ENCODE measurements at regions not wholly inside any gene's neighbourhood (a gene's known extent, or its start where the extent isn't known, plus 50 kb on each side); places are given as distances from the start of the nearest gene placed in this dataset.

DNA sequence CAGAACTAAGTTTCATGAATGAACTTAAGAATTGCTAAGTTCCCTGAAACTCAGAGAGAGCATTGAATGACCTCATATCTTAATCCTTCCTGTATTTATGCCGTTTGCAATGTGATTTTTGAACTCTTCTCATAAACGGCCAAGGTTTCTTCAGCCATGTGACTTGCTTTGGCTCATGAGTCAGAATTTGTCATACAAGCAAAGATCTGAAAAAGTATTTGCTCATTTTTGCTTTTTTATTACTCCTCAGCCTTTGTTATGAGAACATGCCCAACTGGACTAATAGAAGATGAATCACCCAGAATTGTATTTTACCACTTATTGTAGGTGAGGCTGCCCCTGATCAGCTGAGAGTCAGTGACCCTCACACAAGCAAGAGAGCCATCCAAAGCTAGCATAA lies 693.8 kb downstream of the BCL11B start:
- in situ Hi-C loops (cut with HindIII; ENCODE audit: low sequenced_read_pairs), result no loop called here
- H3K4me3 ChIP-seq (ENCODE audit: low read depth, low read length), result no peak overlapping the region
- TF ChIP-seq CTCF (IDR thresholded peaks at IDR 0.05; ENCODE audit: low read depth, low read length, missing control alignments), result no peak
- no peak for DNase-seq (ENCODE audit: low read depth)

- DNase-seq (ENCODE audit: low read depth), result no peak
- no peak overlapping the region for H3K4me3 ChIP-seq (ENCODE audit: low read depth, low read length)
- TF ChIP-seq CTCF (IDR thresholded peaks at IDR 0.05; ENCODE audit: low read depth, low read length, missing control alignments), result no peak
- in situ Hi-C loops (cut with HindIII; ENCODE audit: low sequenced_read_pairs), result no loop called here
Observed at GRCh38 chr14:98579140-98579539, 692.9 kb downstream of the BCL11B start.

DNA sequence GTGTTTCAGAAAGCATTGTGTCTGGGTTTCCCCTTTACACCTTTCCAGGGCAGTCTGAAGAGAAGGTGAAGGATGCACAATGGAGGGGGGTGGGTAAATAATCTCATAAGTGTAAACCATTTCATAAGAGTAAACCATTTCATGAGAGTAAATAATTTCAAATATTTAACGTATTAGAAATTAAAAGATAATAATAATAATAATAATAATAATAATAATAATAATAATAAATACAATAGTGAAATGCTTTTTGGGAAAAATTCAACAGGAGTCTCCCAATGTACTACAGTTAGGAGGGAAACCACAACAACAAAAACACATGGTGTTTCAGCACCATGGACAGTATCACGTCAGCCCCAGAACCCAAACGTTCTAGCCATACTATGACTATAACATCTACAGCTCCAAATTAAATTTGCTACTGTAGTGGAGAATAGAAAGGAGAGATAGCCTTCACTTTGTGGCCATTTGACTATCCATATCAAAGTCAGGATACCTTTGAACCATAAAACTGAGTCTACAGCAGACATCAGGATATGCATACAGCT lies 691.8 kb downstream of the BCL11B start:
- TF ChIP-seq CTCF (IDR thresholded peaks at IDR 0.05; ENCODE audit: low read depth, low read length, missing control alignments), result no peak
- in situ Hi-C loops (cut with HindIII; ENCODE audit: low sequenced_read_pairs), result no loop called here
- peak; percentile 18 for DNase-seq (ENCODE audit: low read depth)
- no peak overlapping the region for H3K4me3 ChIP-seq (ENCODE audit: low read depth, low read length)

DNA sequence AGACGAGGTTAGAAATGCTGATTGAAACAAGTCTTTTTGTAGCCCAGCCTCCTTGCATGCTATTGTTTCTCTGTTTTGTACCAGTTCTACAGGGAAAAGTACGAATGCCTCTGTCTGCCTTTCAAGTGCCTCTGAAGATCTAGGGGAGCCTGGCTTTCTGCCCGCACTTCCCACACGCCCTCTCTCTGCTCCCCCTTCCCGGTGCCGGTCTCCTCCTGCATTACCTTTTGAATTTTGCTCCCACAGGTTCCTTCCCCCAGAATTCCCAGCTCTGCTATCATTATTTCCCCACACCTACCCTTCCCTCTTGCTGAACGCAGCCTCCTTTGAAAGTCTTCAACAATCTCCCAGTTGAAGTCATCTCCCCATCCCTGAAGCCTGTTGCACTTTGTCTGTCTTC lies 689.7 kb downstream of the BCL11B start:
- no peak overlapping the region for H3K4me3 ChIP-seq (ENCODE audit: low read depth, low read length)
- no peak for TF ChIP-seq CTCF (IDR thresholded peaks at IDR 0.05; ENCODE audit: low read depth, low read length, missing control alignments)
- in situ Hi-C loops (cut with HindIII; ENCODE audit: low sequenced_read_pairs), result no loop called here
- no peak for DNase-seq (ENCODE audit: low read depth)

GRCh38 chr14:98591161-98591560 lies 680.8 kb downstream of the BCL11B start:
- in situ Hi-C loops (cut with HindIII; ENCODE audit: low sequenced_read_pairs), result no loop called here
- no peak for DNase-seq (ENCODE audit: low read depth)
- no peak for TF ChIP-seq CTCF (IDR thresholded peaks at IDR 0.05; ENCODE audit: low read depth, low read length, missing control alignments)
- no peak overlapping the region for H3K4me3 ChIP-seq (ENCODE audit: low read depth, low read length)

GRCh38 chr14:98592611-98593170 lies 679.3 kb downstream of the BCL11B start:
- no peak for DNase-seq (ENCODE audit: low read depth)
- no peak for TF ChIP-seq CTCF (IDR thresholded peaks at IDR 0.05; ENCODE audit: low read depth, low read length, missing control alignments)
- in situ Hi-C loops (cut with HindIII; ENCODE audit: low sequenced_read_pairs), result no loop called here
- no peak overlapping the region for H3K4me3 ChIP-seq (ENCODE audit: low read depth, low read length)
